ENCODE measurements at regions not wholly inside any gene's neighbourhood (a gene's known extent, or its start where the extent isn't known, plus 50 kb on each side); places are given as distances from the start of the nearest gene placed in this dataset.

DNA sequence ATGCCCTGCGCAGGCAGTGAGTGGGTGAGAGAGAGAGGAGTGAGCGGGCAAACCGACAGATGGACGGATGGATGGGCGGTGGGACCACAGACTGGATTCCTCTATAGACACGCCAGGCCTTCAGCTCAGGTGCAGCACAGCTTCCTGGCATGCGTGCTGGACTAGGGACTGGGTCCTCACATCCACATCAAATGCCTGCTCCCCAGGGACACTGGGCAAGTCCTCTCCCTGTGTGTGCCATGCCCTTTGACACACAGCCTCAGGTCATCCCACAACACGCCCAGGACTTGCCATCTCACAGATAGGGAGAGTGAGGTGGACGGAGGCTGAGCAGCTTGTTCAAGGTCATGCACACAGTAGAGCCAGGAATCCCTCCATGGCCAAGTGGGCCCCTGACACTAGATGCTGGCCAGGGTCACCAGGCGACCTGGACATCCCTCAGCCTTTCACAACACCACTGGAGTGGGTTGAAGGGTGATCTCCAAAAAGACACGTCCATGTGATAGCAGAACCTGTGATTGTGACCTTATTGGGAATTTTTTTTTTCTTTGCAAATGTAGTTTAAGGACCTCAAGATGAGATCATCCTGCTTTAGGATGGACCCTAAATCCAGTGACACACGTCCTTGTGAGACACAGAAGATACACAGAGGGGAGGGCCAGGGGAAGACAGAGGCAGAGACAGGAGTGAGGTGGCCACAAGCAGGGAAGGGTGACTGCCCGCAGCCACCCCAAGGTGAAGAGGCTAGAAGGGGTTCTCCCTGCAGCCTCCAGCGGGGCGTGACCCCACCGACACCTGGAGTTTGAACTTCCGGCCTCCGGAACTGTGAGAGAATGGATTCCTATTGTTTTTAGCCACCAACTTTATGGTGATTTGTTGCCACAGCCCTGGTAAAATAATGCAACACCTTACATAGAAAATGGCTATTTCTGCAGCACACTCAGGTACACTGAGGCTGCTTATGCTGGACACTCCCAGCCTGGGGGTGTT lies 155.0 kb upstream of the CHST15 start:
- Histone ChIP-seq H3K79me2 (ENCODE audit: control insufficient read depth, insufficient read depth, low read length) (no peaks in the 10 kb centered on the region), H2AFZ (ENCODE audit: low read length) (no peak overlapping the region), H4K20me1 (ENCODE audit: control insufficient read depth, extremely low read depth, insufficient read depth, low read length) (no peaks in the 10 kb centered on the region), H3K36me3 (ENCODE audit: control insufficient read depth, insufficient read depth, low read length) (no peaks in the 10 kb centered on the region), H3K27me3 (ENCODE audit: control insufficient read depth, insufficient read depth, low read length) (no peaks in the 10 kb centered on the region), H3K27ac (ENCODE audit: insufficient read depth, low read length) (no peak overlapping the region), H3K4me2 (ENCODE audit: extremely low read depth, insufficient read depth, low read length) (no peak overlapping the region), H3K4me3 (replicated peaks in 1 of 4; ENCODE audit: control extremely low read depth in 1 of 4, insufficient read depth in 1 of 4, low read depth in 3 of 4, low read length in 4 of 4) (no peak overlapping the region), H3K4me1 (ENCODE audit: control insufficient read depth, extremely low read depth, insufficient read depth, low read length) (no peaks in the 10 kb centered on the region), H3K9ac (ENCODE audit: insufficient read depth, low read length) (no peak overlapping the region), H3K9me3 (ENCODE audit: control insufficient read depth, insufficient read depth, low read depth, low read length) (no peaks in the 10 kb centered on the region)
- DNase-seq (ENCODE audit: low read depth in 2 of 2), result no peak
- no peak for TF ChIP-seq EZH2 (IDR thresholded peaks at IDR 0.05; ENCODE audit: low read length, missing control alignments)
- no peak for TF ChIP-seq CTCF (conservative IDR thresholded peaks at IDR 0.05 in 1 of 2, IDR thresholded peaks at IDR 0.05 in 1 of 2; ENCODE audit: low read depth in 1 of 2, low read length in 2 of 2)

DNA sequence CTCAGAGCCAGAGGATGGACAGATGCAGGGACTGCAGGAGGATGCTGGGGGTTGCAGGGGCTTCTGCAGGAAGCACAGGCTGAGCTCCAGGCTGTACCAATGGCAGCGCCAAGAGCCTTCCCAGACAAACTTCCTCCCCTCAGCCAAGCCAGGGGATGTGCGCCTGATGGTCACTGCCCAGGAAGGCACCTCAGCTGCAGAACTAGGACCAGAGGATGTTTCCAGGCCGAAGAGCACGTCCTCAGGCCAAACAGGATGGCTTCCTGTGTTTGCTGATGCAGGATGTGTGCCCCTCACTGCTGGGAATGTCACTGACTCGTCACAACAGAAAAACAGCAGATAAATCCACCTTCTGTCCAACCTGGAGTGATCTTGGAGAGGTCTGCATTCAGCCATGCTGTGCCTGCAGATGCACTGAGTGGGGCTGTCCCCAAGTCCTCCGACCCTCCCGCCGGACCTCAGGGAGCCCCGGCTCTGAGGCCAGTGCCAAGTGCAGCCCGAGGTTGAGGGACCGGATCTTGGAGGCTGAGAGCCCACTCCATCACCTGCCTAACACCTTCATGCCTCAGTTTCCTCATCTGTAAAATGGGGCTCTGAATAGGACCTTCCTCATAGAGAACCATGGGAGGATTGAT lies 152.5 kb upstream of the CHST15 start:
- H3K27ac ChIP-seq (ENCODE audit: insufficient read depth, low read length), result no peak overlapping the region
- no peaks in the 10 kb centered on the region for H4K20me1 ChIP-seq (ENCODE audit: control insufficient read depth, extremely low read depth, insufficient read depth, low read length)
- H3K79me2 ChIP-seq (ENCODE audit: control insufficient read depth, insufficient read depth, low read length), result no peaks in the 10 kb centered on the region
- no peak overlapping the region for H3K9ac ChIP-seq (ENCODE audit: insufficient read depth, low read length)
- H2AFZ ChIP-seq (ENCODE audit: low read length), result no peak overlapping the region
- H3K36me3 ChIP-seq (ENCODE audit: control insufficient read depth, insufficient read depth, low read length), result no peaks in the 10 kb centered on the region
- H3K9me3 ChIP-seq (ENCODE audit: control insufficient read depth, insufficient read depth, low read depth, low read length), result no peaks in the 10 kb centered on the region
- H3K4me3 ChIP-seq (replicated peaks in 1 of 4; ENCODE audit: control extremely low read depth in 1 of 4, insufficient read depth in 1 of 4, low read depth in 3 of 4, low read length in 4 of 4), result no peak overlapping the region
- no peak for DNase-seq (ENCODE audit: low read depth in 2 of 2)
- H3K27me3 ChIP-seq (ENCODE audit: control insufficient read depth, insufficient read depth, low read length), result no peaks in the 10 kb centered on the region
- no peaks in the 10 kb centered on the region for H3K4me1 ChIP-seq (ENCODE audit: control insufficient read depth, extremely low read depth, insufficient read depth, low read length)
- H3K4me2 ChIP-seq (ENCODE audit: extremely low read depth, insufficient read depth, low read length), result no peak overlapping the region
- TF ChIP-seq CTCF (conservative IDR thresholded peaks at IDR 0.05 in 1 of 2, IDR thresholded peaks at IDR 0.05 in 1 of 2; ENCODE audit: low read depth in 1 of 2, low read length in 2 of 2), result no peak
- TF ChIP-seq EZH2 (IDR thresholded peaks at IDR 0.05; ENCODE audit: low read length, missing control alignments), result no peak

- no peaks in the 10 kb centered on the region for H3K4me1 ChIP-seq (ENCODE audit: control insufficient read depth, extremely low read depth, insufficient read depth, low read length)
- H3K27me3 ChIP-seq (ENCODE audit: control insufficient read depth, insufficient read depth, low read length), result no peaks in the 10 kb centered on the region
- no peaks in the 10 kb centered on the region for H3K79me2 ChIP-seq (ENCODE audit: control insufficient read depth, insufficient read depth, low read length)
- TF ChIP-seq CTCF (conservative IDR thresholded peaks at IDR 0.05 in 1 of 2, IDR thresholded peaks at IDR 0.05 in 1 of 2; ENCODE audit: low read depth in 1 of 2, low read length in 2 of 2) (no peak), EZH2 (IDR thresholded peaks at IDR 0.05; ENCODE audit: low read length, missing control alignments) (no peak)
- no peak overlapping the region for H3K4me2 ChIP-seq (ENCODE audit: extremely low read depth, insufficient read depth, low read length)
- H4K20me1 ChIP-seq (ENCODE audit: control insufficient read depth, extremely low read depth, insufficient read depth, low read length), result no peaks in the 10 kb centered on the region
- H3K36me3 ChIP-seq (ENCODE audit: control insufficient read depth, insufficient read depth, low read length), result no peaks in the 10 kb centered on the region
- no peaks in the 10 kb centered on the region for H3K9me3 ChIP-seq (ENCODE audit: control insufficient read depth, insufficient read depth, low read depth, low read length)
- no peak overlapping the region for H3K27ac ChIP-seq (ENCODE audit: insufficient read depth, low read length)
- no peak overlapping the region for H2AFZ ChIP-seq (ENCODE audit: low read length)
- H3K9ac ChIP-seq (ENCODE audit: insufficient read depth, low read length), result no peak overlapping the region
- H3K4me3 ChIP-seq (replicated peaks in 1 of 4; ENCODE audit: control extremely low read depth in 1 of 4, insufficient read depth in 1 of 4, low read depth in 3 of 4, low read length in 4 of 4), result no peak overlapping the region
- DNase-seq (ENCODE audit: low read depth in 2 of 2), result no peak
Observed at GRCh38 chr10:124245191-124245590, 151.8 kb upstream of the CHST15 start.

Measured in fibroblast of lung (primary cell).